ENCODE measurements at regions not wholly inside any gene's neighbourhood (a gene's known extent, or its start where the extent isn't known, plus 50 kb on each side); places are given as distances from the start of the nearest gene placed in this dataset.

- TF ChIP-seq CTCF (IDR thresholded peaks at IDR 0.05) (no peak), POLR2A (IDR thresholded peaks at IDR 0.05) (no peak)
Measured at GRCh38 chr11:80616070-80616800, 1175.4 kb upstream of the TENM4 start.

Data from adrenal gland (tissue), 5 donors.